OCI-LY1 (cell line): ENCODE measurements at regions not wholly inside any gene's neighbourhood (a gene's known extent, or its start where the extent isn't known, plus 50 kb on each side); places are given as distances from the start of the nearest gene placed in this dataset.

Experiments used
- EZH2 ChIP-seq: fragments of 200-600 bp; sonication (generic), shearing (Covaris generic); IDR thresholded peaks from 2 replicates; pipeline ENCODE4 v1.8.0; 2017; ENCODE audit warnings: borderline replicate concordance, mixed run types, mild to moderate bottlenecking, antibody characterized with exemption, low read length, moderate library complexity, mixed read lengths
- TF ChIP-seq, protein P1 (sequence below): fragments of 200-600 bp; sonication (generic), shearing (Covaris generic); IDR thresholded peaks from 2 replicates; pipeline ENCODE4 v1.5.1; 2017; ENCODE audit warnings: mild to moderate bottlenecking, antibody characterized with exemption, low read length, moderate library complexity, mixed read lengths

DNA sequence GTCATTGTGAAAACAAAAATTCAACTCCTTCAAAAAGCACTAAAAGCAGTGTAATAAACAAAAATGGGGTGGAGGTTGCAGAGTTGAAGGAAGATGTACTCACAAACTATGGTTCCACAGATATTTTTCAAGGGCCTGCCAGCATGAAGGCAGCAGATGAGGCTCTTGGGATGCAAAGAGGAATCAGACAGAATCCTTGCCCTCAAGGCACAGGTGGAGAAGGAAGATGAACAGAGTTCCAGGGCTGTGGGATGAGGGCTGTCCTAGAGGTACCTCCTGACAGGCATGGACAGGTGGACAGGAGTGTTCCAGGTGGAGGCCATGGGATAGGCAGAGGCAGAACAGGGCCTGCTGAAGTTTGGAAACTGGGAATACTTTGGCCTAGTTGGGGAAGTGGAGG, 140.5 kb upstream of the ANKH start:
- TF ChIP-seq, protein P1, sequence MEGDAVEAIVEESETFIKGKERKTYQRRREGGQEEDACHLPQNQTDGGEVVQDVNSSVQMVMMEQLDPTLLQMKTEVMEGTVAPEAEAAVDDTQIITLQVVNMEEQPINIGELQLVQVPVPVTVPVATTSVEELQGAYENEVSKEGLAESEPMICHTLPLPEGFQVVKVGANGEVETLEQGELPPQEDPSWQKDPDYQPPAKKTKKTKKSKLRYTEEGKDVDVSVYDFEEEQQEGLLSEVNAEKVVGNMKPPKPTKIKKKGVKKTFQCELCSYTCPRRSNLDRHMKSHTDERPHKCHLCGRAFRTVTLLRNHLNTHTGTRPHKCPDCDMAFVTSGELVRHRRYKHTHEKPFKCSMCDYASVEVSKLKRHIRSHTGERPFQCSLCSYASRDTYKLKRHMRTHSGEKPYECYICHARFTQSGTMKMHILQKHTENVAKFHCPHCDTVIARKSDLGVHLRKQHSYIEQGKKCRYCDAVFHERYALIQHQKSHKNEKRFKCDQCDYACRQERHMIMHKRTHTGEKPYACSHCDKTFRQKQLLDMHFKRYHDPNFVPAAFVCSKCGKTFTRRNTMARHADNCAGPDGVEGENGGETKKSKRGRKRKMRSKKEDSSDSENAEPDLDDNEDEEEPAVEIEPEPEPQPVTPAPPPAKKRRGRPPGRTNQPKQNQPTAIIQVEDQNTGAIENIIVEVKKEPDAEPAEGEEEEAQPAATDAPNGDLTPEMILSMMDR, result no peak
- TF ChIP-seq EZH2, result no peak
